Adrenal gland (tissue), 5 donors: ENCODE measurements at regions not wholly inside any gene's neighbourhood (a gene's known extent, or its start where the extent isn't known, plus 50 kb on each side); places are given as distances from the start of the nearest gene placed in this dataset.

ENCODE experiments used
- POLR2A ChIP-seq, 2 donors: fragments of 450-650 bp; IDR thresholded peaks; one replicate each; pipeline ENCODE4 v1.6.1; 2017; ENCODE audit warnings: antibody characterized with exemption in 2 of 2, mild to moderate bottlenecking in 2 of 2, moderate library complexity in 1 of 2
- TF ChIP-seq, protein P1 (sequence below), 6 experiments: fragments of 450-650 bp in 4 of 6; fragments of 200-600 bp in 2 of 6; sonication (generic) in 1 of 6; IDR thresholded peaks; 1 replicate in 5 of 6; 2 replicates in 1 of 6; pipeline versions ENCODE4 v1.5.1 to v1.8.0; 2016 to 2021; ENCODE audit warnings: antibody characterized with exemption in 6 of 6, mild to moderate bottlenecking in 2 of 6, moderate library complexity in 1 of 6
- donor health status: DM: no; HTN: no; CAD: no.

- TF ChIP-seq, protein P1, sequence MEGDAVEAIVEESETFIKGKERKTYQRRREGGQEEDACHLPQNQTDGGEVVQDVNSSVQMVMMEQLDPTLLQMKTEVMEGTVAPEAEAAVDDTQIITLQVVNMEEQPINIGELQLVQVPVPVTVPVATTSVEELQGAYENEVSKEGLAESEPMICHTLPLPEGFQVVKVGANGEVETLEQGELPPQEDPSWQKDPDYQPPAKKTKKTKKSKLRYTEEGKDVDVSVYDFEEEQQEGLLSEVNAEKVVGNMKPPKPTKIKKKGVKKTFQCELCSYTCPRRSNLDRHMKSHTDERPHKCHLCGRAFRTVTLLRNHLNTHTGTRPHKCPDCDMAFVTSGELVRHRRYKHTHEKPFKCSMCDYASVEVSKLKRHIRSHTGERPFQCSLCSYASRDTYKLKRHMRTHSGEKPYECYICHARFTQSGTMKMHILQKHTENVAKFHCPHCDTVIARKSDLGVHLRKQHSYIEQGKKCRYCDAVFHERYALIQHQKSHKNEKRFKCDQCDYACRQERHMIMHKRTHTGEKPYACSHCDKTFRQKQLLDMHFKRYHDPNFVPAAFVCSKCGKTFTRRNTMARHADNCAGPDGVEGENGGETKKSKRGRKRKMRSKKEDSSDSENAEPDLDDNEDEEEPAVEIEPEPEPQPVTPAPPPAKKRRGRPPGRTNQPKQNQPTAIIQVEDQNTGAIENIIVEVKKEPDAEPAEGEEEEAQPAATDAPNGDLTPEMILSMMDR (IDR thresholded peaks at IDR 0.05), result no peak
- TF ChIP-seq POLR2A (IDR thresholded peaks at IDR 0.05), result no peak
These were observed 304.2 kb downstream of the COG6 start for GRCh38 chr13:39959497-39960144.
